HG03439 (cell line): ENCODE measurements at regions not wholly inside any gene's neighbourhood (a gene's known extent, or its start where the extent isn't known, plus 50 kb on each side); places are given as distances from the start of the nearest gene placed in this dataset.

ENCODE experiments used
- ATAC-seq: cut with Tn5 transposase; IDR thresholded peaks from one replicate; pipeline ENCODE4 v1.9.1; 2021; ENCODE audit warnings: mild to moderate bottlenecking, moderate library complexity; ENCODE audit not compliant: unreplicated experiment

DNA sequence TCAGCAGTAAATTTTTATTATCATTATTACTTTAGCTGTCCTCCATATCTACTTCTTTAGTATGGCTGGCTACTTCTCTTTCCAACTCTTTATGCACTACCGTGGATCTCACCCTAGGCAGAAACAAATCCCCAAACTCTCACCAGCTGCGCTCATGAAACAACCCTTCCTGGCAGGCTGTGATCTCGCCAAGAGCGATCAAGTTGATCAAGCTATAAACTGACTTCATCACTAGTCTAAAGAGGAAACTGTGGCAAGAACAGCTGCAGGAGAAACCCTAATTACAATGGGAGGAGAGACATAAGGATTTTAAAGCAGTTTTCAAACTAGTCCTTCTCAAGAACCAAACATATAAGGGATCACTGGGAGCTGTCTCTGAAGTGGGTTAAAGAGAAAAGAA lies 160.5 kb upstream of the PRSS58 start:
- no peak for ATAC-seq

DNA sequence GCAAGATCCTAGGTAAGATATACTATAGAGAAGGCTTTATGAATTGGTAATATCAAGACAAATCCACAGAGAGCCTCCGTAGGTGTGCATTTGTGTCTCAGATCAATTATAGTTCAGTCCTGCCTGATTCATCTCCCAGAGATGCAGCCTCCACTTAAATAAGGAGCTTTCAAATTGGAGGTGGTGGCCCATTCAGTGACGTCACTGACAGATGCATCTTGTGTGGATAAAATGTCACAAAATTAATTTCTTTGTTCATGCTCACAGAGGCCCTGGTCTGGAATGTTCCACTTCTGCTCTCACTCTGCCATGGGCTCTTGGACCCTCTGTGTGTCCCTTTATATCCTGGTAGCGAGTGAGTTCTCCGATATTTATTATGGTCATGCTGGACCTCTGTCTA lies 157.1 kb upstream of the PRSS58 start:
- no peak for ATAC-seq

DNA sequence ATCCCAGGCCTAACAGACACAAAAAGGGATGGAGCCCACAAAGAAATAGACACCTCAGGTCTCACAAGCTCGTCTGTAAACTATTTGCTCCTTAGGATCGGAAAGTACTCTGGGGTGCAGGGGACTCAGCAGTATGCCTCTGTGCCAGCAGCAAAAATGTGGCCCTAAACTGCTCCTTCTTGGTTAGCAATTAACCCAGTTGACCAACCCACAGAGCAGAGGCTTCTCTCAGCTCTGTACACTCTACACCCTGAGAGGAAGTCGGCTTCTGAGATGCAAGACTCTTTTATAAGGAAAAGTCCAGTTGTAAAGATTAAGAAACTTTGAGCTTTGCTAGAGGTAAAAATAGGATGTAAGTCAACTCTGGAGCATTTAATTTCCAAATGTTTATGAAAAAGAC lies 156.3 kb upstream of the PRSS58 start:
- ATAC-seq, result no peak

GRCh38 chr7:142413280-142414000 lies 155.6 kb upstream of the PRSS58 start:
- no peak for ATAC-seq

- ATAC-seq, result peak; percentile 77
Measured at GRCh38 chr7:142412551-142413193, 154.8 kb upstream of the PRSS58 start.

GRCh38 chr7:142409471-142409870 lies 151.6 kb upstream of the PRSS58 start:
- no peak for ATAC-seq

DNA sequence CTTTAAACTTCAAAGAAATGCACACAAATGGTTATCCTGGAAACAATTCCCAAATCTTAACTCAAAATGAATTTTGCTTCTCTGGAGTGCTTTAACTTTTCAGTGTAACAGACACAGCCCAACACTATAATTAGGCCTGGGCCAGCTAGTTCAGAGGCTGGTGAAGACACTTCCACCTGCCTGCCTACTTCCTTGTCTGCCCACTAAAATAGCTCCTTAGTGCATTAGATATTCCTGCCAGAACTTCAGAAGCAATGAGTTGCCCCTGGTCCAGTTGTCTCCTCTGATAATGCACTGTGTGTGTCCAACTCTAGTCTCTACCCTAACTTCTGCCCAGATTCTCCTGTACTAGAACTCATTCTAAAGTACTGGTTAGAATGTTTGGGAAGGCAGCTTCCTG lies 150.9 kb upstream of the PRSS58 start:
- ATAC-seq, result no peak

- ATAC-seq, result no peak
Measured at GRCh38 chr7:142407939-142408570, 150.2 kb upstream of the PRSS58 start.

DNA sequence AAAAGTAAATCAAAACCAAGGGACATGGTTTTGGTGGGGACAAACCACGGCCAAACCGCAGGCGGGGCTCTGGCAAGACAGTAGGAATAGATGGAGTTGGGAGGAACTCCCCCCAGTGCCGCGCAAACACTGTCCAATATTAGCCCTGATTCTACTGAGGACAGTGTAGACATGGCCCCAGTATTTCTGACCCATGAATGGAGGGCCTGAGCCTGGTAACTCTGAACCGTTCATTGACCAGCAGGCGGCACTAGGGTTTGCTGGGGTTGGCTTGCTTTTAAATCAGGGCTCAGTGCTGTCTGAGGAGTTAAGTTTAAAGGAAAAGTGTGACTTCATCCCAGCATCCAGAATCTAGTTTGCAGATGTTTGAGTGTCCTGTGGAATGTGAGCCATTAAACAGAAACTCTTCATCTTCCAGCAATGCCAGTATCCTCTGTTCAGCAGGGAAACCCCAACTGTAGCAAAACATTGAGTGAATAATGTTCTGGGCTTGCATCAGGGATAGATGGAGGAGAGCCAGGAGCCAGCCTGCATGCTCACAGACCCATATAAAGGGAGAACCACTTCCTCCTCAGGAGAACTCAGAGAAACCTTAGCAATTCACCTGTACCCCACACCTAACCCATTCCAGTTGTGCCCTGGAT lies 147.4 kb upstream of the PRSS58 start:
- no peak for ATAC-seq

DNA sequence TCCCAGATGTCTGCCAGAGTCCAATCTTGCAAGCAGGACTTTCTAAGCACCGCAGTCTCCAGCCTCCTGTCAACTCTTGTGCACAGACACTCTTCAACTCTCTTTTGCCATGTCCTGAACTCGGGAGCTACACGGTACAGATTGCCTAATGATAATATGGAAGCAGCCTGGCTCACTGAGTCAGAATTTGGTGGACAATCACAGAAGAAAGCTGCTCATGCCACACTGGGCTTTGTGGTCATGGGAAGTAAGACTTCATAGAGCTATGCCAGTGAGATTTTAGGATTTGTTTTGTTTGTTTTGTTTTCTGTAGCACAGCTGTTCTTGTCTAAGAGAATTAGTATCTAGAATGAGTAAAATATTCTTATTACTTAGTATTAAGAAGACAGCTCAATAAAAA lies 144.1 kb upstream of the PRSS58 start:
- no peak for ATAC-seq

- ATAC-seq, result no peak
Measured at GRCh38 chr7:142400042-142400533, 142.2 kb upstream of the PRSS58 start.

DNA sequence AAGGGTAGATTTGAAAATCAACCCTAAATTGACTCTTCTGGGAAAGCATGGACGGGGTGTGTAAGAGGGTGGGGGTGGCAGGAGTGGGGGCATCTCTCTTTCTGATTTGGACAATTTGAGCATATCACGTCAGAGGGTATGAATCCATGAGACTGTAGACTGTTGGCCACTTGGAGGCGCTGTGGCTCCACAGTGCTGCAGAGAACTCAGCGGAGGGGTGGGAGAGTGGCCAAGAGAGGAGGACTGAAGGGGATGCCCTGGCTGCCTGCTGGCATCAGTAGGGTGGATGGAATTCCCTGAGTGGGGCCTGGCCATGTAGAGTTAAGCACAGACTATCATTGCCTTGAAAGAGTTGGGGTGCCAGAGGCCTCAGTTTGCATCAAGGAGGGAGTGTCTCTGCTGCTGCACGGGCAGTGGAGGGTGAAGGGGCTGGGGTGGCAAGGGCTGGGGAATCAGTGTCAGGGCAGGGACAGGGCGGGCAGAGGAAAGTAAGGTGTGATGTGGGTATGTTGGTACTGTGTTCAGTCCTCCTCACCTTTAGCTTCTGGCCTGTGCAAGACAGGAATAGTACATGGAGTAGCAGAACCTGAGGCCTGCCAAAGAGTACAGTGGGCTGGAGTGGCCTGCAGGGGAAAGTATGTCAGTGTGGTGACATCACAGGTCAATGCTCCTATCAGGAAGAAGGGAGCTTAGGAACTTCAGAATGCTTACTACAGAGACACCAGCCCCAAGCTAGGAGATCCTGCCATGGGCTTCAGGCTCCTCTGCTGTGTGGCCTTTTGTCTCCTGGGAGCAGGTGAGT lies 133.5 kb upstream of the PRSS58 start:
- ATAC-seq, result no peak

- ATAC-seq, result no peak
Measured at GRCh38 chr7:142389544-142389943, 131.7 kb upstream of the PRSS58 start.

GRCh38 chr7:142385491-142386340 lies 127.9 kb upstream of the PRSS58 start:
- no peak for ATAC-seq

DNA sequence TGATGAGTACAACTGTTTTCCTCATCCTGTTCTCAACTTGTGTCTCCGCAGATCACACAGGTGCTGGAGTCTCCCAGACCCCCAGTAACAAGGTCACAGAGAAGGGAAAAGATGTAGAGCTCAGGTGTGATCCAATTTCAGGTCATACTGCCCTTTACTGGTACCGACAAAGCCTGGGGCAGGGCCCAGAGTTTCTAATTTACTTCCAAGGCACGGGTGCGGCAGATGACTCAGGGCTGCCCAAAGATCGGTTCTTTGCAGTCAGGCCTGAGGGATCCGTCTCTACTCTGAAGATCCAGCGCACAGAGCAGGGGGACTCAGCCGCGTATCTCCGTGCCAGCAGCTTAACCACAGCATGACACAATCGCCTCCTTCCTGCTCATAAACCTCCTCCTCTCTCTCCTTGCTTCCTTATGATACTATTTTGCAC lies 126.7 kb upstream of the PRSS58 start:
- peak; percentile 46 for ATAC-seq

- ATAC-seq, result no peak
Measured at GRCh38 chr7:142383841-142384492, 126.1 kb upstream of the PRSS58 start.

- no peak for ATAC-seq
Measured at GRCh38 chr7:142381727-142382390, 124.0 kb upstream of the PRSS58 start.

- ATAC-seq, result no peak
Measured at GRCh38 chr7:142380069-142380468, 122.2 kb upstream of the PRSS58 start.
